Trophoblast cell (in vitro differentiated cells and primary cell): ENCODE measurements at regions not wholly inside any gene's neighbourhood (a gene's known extent, or its start where the extent isn't known, plus 50 kb on each side); places are given as distances from the start of the nearest gene placed in this dataset.
A peak's percentile ranks its signal among the peaks of the same experiment; 100 is the strongest.

Experiments
- DNase-seq, 2 donors: peaks; one replicate each; pipeline ENCODE4 v3.0.0-alpha.2; 2016
- H2AFZ ChIP-seq: 2 replicates; pipeline ENCODE4 v1.6.1; 2013; ENCODE audit warnings: low read length, moderate library complexity, mild to moderate bottlenecking; ENCODE audit not compliant: insufficient read depth, poor library complexity
- H2AK5ac ChIP-seq: 2 replicates; pipeline ENCODE4 v1.6.1; 2013; ENCODE audit warnings: mild to moderate bottlenecking, low read length
- H2BK120ac ChIP-seq: 2 replicates; pipeline ENCODE4 v1.6.1; 2013; ENCODE audit warnings: low read length, mild to moderate bottlenecking, moderate library complexity; ENCODE audit not compliant: insufficient read depth, poor library complexity
- H2BK12ac ChIP-seq: 2 replicates; pipeline ENCODE4 v1.6.1; 2013; ENCODE audit warnings: mild to moderate bottlenecking, low read length, moderate library complexity
- H2BK5ac ChIP-seq: 2 replicates; pipeline ENCODE4 v1.6.1; 2013; ENCODE audit warnings: low read length, low read depth, moderate library complexity, mild to moderate bottlenecking; ENCODE audit not compliant: poor library complexity
- H3K14ac ChIP-seq: 2 replicates; pipeline ENCODE4 v1.6.1; 2013; ENCODE audit warnings: mild to moderate bottlenecking, low read length
- H3K18ac ChIP-seq: 2 replicates; pipeline ENCODE4 v1.6.1; 2013; ENCODE audit warnings: mild to moderate bottlenecking, low read length
- H3K23ac ChIP-seq: 2 replicates; pipeline ENCODE4 v1.6.1; 2013; ENCODE audit warnings: low read length
- H3K27ac ChIP-seq: 2 replicates; pipeline ENCODE4 v1.5.1; 2013; ENCODE audit warnings: low read depth, mild to moderate bottlenecking, inconsistent platforms, low read length, moderate library complexity
- H3K27me3 ChIP-seq: 2 replicates; pipeline ENCODE4 v1.6.1; 2013; ENCODE audit warnings: inconsistent platforms, mild to moderate bottlenecking, low read length, moderate library complexity; ENCODE audit not compliant: insufficient read depth
- H3K36me3 ChIP-seq, 2 experiments: 1 replicate in 1 of 2; 2 replicates in 1 of 2; pipeline ENCODE4 v1.6.1; 2013; ENCODE audit warnings: low read length in 2 of 2, mild to moderate bottlenecking in 2 of 2, moderate library complexity in 1 of 2; ENCODE audit not compliant: insufficient read depth in 2 of 2, control insufficient read depth in 1 of 2
- H3K4ac ChIP-seq: 2 replicates; pipeline ENCODE4 v1.6.1; 2013; ENCODE audit warnings: low read depth, mild to moderate bottlenecking, low read length, moderate library complexity
- H3K4me1 ChIP-seq, 2 experiments: 1 replicate in 1 of 2; 2 replicates in 1 of 2; pipeline ENCODE4 v1.6.1; 2013; ENCODE audit warnings: low read length in 2 of 2, mild to moderate bottlenecking in 2 of 2, moderate library complexity in 1 of 2; ENCODE audit not compliant: insufficient read depth in 2 of 2, control insufficient read depth in 1 of 2
- H3K4me2 ChIP-seq: 2 replicates; pipeline ENCODE4 v1.6.1; 2013; ENCODE audit warnings: inconsistent platforms, mild to moderate bottlenecking, low read length, moderate library complexity
- H3K4me3 ChIP-seq: 2 replicates; pipeline ENCODE4 v1.5.1; 2013; ENCODE audit warnings: mild to moderate bottlenecking, low read depth, low read length, inconsistent platforms
- H3K79me1 ChIP-seq: one replicate; pipeline ENCODE4 v1.6.1; 2013; ENCODE audit warnings: low read length
- H3K79me2 ChIP-seq: 2 replicates; pipeline ENCODE4 v1.6.1; 2013; ENCODE audit warnings: low read length, mild to moderate bottlenecking; ENCODE audit not compliant: control insufficient read depth, insufficient read depth, poor library complexity
- H3K9ac ChIP-seq: 2 replicates; pipeline ENCODE4 v1.6.1; 2013; ENCODE audit warnings: mild to moderate bottlenecking, low read length
- H3K9me3 ChIP-seq: 2 replicates; pipeline ENCODE4 v1.6.1; 2013; ENCODE audit warnings: low read depth, mild to moderate bottlenecking, control low read depth, inconsistent platforms, low read length; ENCODE audit not compliant: insufficient read depth
- H4K12ac ChIP-seq: 2 replicates; pipeline ENCODE4 v1.6.1; 2013; ENCODE audit warnings: low read depth, mild to moderate bottlenecking, low read length, moderate library complexity
- H4K8ac ChIP-seq: 2 replicates; pipeline ENCODE4 v1.6.1; 2013; ENCODE audit warnings: low read depth, mild to moderate bottlenecking, low read length, moderate library complexity
- H4K91ac ChIP-seq: one replicate; pipeline ENCODE4 v1.6.1; 2013; ENCODE audit warnings: low read depth, mild to moderate bottlenecking, low read length, moderate library complexity
- WGBS: extraction: QIAGEN DNeasy Blood & Tissue Kit; methylation state at CpG from one replicate; pipeline ENCODE4 v1.1.7; 2013; ENCODE audit warnings: missing lambda C conversion rate; ENCODE audit not compliant: insufficient read length, insufficient coverage; ENCODE audit errors: extremely low coverage; 5-methylcytosine and 5-hydroxymethylcytosine counted together

DNA sequence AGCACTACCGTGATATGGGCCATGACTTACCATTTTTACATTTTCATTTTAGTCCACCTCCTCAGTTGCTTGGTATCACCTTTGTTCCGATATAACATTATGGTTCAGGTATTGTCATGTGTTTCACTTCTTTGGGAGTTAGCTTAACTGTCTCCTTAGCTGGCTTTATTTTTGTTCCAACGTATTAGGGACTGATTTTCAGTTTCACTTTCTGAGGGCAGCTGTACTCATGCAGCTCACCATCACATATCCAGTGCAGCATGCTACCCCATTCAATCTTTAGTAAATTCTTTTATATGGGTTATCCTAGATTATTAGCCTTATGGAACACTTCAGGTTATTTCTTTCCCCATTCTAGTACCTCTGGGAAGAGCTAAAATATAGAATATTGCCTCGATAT, 362.2 kb upstream of the IRAK1BP1 start:
- H2AFZ ChIP-seq, result no peak overlapping the region
- H3K9ac ChIP-seq, result no peak overlapping the region
- H2BK120ac ChIP-seq, result no peak overlapping the region
- H3K9me3 ChIP-seq, result peaks cover 6% of the 10 kb centered on the region
- no peak overlapping the region for H3K4me2 ChIP-seq
- no peaks in the 10 kb centered on the region for H3K36me3 ChIP-seq
- H4K8ac ChIP-seq, result no peak overlapping the region
- H3K4ac ChIP-seq, result no peak overlapping the region
- no peaks in the 10 kb centered on the region for H3K27me3 ChIP-seq
- no peak overlapping the region for H2BK12ac ChIP-seq
- no peaks in the 10 kb centered on the region for H3K79me1 ChIP-seq
- H4K12ac ChIP-seq, result no peak overlapping the region
- no peak overlapping the region for H3K18ac ChIP-seq
- DNase-seq, result no peak
- no peak overlapping the region for H4K91ac ChIP-seq
- no CpG with 5 or more reads among the region's 4 CpGs for WGBS
- no peak overlapping the region for H3K4me3 ChIP-seq
- H3K79me2 ChIP-seq, result no peaks in the 10 kb centered on the region
- H2BK5ac ChIP-seq, result no peak overlapping the region
- H3K27ac ChIP-seq, result no peak overlapping the region
- H2AK5ac ChIP-seq, result no peak overlapping the region
- no peak overlapping the region for H3K23ac ChIP-seq
- H3K4me1 ChIP-seq, result no peaks in the 10 kb centered on the region
- no peak overlapping the region for H3K14ac ChIP-seq

DNA sequence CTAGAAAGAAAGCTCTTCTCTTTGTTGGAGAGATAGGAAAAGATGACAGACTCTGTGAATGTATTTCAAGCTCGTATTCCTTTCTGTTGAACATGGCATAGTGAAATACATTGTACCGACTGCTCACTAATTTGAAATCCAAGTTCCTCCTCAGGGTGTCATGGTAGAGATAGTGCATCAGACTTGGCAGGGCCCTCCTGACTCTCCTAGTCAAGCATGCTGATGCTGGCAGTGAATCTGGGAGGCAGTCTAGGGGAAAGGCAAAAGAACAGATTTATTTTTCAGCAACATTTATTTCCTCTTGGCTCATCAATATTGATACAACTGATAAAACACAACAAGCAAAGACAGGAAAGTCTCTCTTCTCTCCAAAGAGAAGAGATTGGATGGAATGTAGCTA, 356.3 kb upstream of the IRAK1BP1 start:
- Histone ChIP-seq H3K23ac (no peak overlapping the region), H3K4ac (no peak overlapping the region), H3K4me3 (no peak overlapping the region), H3K4me2 (no peak overlapping the region), H2BK12ac (no peak overlapping the region), H2AK5ac (no peak overlapping the region), H3K27ac (no peak overlapping the region), H4K91ac (no peak overlapping the region), H3K36me3 (no peaks in the 10 kb centered on the region), H3K79me1 (no peaks in the 10 kb centered on the region), H4K8ac (no peak overlapping the region), H3K4me1 (no peaks in the 10 kb centered on the region), H3K9ac (no peak overlapping the region), H2AFZ (no peak overlapping the region), H2BK120ac (no peak overlapping the region), H2BK5ac (no peak overlapping the region), H3K14ac (no peak overlapping the region), H4K12ac (no peak overlapping the region), H3K79me2 (no peaks in the 10 kb centered on the region), H3K9me3 (peaks cover 3% of the 10 kb centered on the region), H3K27me3 (no peaks in the 10 kb centered on the region), H3K18ac (no peak overlapping the region)
- no CpG with 5 or more reads among the region's 2 CpGs for WGBS
- DNase-seq, result no peak

DNA sequence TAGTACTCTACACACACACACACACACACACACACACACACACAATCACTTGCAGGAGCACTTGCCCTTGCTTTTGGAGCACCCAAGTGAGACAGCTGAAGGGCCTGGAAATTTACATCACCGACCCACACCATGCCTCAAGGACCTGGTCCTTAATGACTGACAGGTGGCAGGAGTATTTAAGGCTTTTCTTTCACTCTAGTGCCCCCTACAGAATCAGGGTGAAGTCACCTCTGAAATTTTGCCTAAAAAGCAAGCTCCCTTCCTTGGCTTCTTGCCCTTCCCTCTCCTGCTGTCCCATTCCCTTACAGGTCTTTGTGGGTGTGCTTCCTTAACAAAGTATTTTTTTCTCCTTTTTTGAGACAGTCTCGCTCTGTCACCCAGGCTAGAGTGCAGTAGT, 353.5 kb upstream of the IRAK1BP1 start:
- no peak overlapping the region for H4K8ac ChIP-seq
- no peak overlapping the region for H2BK12ac ChIP-seq
- H3K27me3 ChIP-seq, result no peaks in the 10 kb centered on the region
- H4K12ac ChIP-seq, result no peak overlapping the region
- H3K18ac ChIP-seq, result no peak overlapping the region
- H2BK5ac ChIP-seq, result no peak overlapping the region
- no peak overlapping the region for H3K14ac ChIP-seq
- H3K79me2 ChIP-seq, result no peaks in the 10 kb centered on the region
- H4K91ac ChIP-seq, result no peak overlapping the region
- no peak overlapping the region for H2BK120ac ChIP-seq
- no peak overlapping the region for H2AFZ ChIP-seq
- peak in 1 of 2 donors; percentile 8 for DNase-seq
- no peak overlapping the region for H3K4me3 ChIP-seq
- H3K79me1 ChIP-seq, result no peaks in the 10 kb centered on the region
- H3K36me3 ChIP-seq, result no peaks in the 10 kb centered on the region
- H3K23ac ChIP-seq, result no peak overlapping the region
- no peaks in the 10 kb centered on the region for H3K9me3 ChIP-seq
- H3K27ac ChIP-seq, result no peak overlapping the region
- H2AK5ac ChIP-seq, result no peak overlapping the region
- no peak overlapping the region for H3K4me2 ChIP-seq
- WGBS, result no CpG with 5 or more reads among the region's 2 CpGs
- H3K4me1 ChIP-seq, result no peaks in the 10 kb centered on the region
- no peak overlapping the region for H3K9ac ChIP-seq
- H3K4ac ChIP-seq, result no peak overlapping the region

DNA sequence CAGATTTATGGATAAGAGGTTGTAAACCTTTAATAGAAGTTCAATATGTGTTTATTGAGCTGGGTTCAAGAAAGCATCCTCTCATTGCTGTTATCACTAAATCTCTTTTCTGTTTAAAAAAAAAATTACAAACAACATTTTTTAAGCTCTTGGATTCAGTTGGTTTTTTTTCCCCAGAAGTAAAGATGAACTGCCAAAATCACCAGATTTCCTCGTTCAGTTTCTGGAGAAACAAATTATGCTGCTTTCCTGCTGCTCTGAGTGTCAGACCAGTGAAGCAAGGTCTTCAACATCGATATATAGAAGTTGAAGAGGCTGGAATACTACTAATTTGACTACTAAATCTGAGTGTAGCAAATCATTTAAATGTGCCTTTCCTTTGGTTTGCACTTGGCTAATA, 352.1 kb upstream of the IRAK1BP1 start:
- no peak overlapping the region for H3K4ac ChIP-seq
- no peak overlapping the region for H2BK120ac ChIP-seq
- no peak overlapping the region for H2BK12ac ChIP-seq
- H3K9ac ChIP-seq, result no peak overlapping the region
- H3K4me3 ChIP-seq, result no peak overlapping the region
- H3K9me3 ChIP-seq, result no peaks in the 10 kb centered on the region
- H2BK5ac ChIP-seq, result no peak overlapping the region
- no peak overlapping the region for H4K8ac ChIP-seq
- no peak overlapping the region for H3K4me2 ChIP-seq
- H3K4me1 ChIP-seq, result no peaks in the 10 kb centered on the region
- H4K91ac ChIP-seq, result no peak overlapping the region
- no peaks in the 10 kb centered on the region for H3K36me3 ChIP-seq
- H3K23ac ChIP-seq, result no peak overlapping the region
- no peak for DNase-seq
- H3K14ac ChIP-seq, result no peak overlapping the region
- no peak overlapping the region for H4K12ac ChIP-seq
- H3K27me3 ChIP-seq, result no peaks in the 10 kb centered on the region
- no peaks in the 10 kb centered on the region for H3K79me1 ChIP-seq
- H2AK5ac ChIP-seq, result no peak overlapping the region
- WGBS, result no CpG with 5 or more reads among the region's 2 CpGs
- H3K18ac ChIP-seq, result no peak overlapping the region
- no peak overlapping the region for H2AFZ ChIP-seq
- H3K27ac ChIP-seq, result no peak overlapping the region
- no peaks in the 10 kb centered on the region for H3K79me2 ChIP-seq
